ENCODE measurements at regions not wholly inside any gene's neighbourhood (a gene's known extent, or its start where the extent isn't known, plus 50 kb on each side); places are given as distances from the start of the nearest gene placed in this dataset.

- Histone ChIP-seq H3K4me3 (ENCODE audit: low read depth, low read length) (no peak overlapping the region), H3K27ac (ENCODE audit: low read depth) (no peak overlapping the region), H3K4me1 (ENCODE audit: insufficient read depth) (no peaks in the 10 kb centered on the region), H3K36me3 (ENCODE audit: insufficient read depth) (no peaks in the 10 kb centered on the region)
- DNase-seq (ENCODE audit: extremely low spot score): no peak
- WGBS: 95% methylated on average over 3 of the region's 3 CpGs
These were observed 526.3 kb upstream of the DAB2 start for GRCh38 chr5:39951070-39951469.

- Histone ChIP-seq H3K27ac (ENCODE audit: low read depth) (no peak overlapping the region), H3K4me1 (ENCODE audit: insufficient read depth) (no peaks in the 10 kb centered on the region), H3K36me3 (ENCODE audit: insufficient read depth) (no peaks in the 10 kb centered on the region), H3K4me3 (ENCODE audit: low read depth, low read length) (no peak overlapping the region)
- peak; percentile 11 for DNase-seq (ENCODE audit: extremely low spot score)
- 51% methylated on average over 2 of the region's 2 CpGs for WGBS
These were observed 524.2 kb upstream of the DAB2 start for GRCh38 chr5:39948867-39949468.

- Histone ChIP-seq H3K36me3 (ENCODE audit: insufficient read depth) (no peaks in the 10 kb centered on the region), H3K27ac (ENCODE audit: low read depth) (no peak overlapping the region), H3K4me1 (ENCODE audit: insufficient read depth) (no peaks in the 10 kb centered on the region), H3K4me3 (ENCODE audit: low read depth, low read length) (no peak overlapping the region)
- no peak for DNase-seq (ENCODE audit: extremely low spot score)
- WGBS: 93% methylated on average over 1 of the region's 1 CpG
These were observed 523.6 kb upstream of the DAB2 start for GRCh38 chr5:39948341-39948740.

- 77% methylated on average over 1 of the region's 1 CpG for WGBS
- no peak overlapping the region for H3K27ac ChIP-seq (ENCODE audit: low read depth)
- no peaks in the 10 kb centered on the region for H3K4me1 ChIP-seq (ENCODE audit: insufficient read depth)
- H3K36me3 ChIP-seq (ENCODE audit: insufficient read depth): no peaks in the 10 kb centered on the region
- H3K4me3 ChIP-seq (ENCODE audit: low read depth, low read length): no peak overlapping the region
- DNase-seq (ENCODE audit: extremely low spot score): no peak
These were observed 522.9 kb upstream of the DAB2 start for GRCh38 chr5:39947657-39948056.

- DNase-seq (ENCODE audit: extremely low spot score): no peak
- H3K36me3 ChIP-seq (ENCODE audit: insufficient read depth): no peaks in the 10 kb centered on the region
- no peak overlapping the region for H3K4me3 ChIP-seq (ENCODE audit: low read depth, low read length)
- WGBS: 92% methylated on average over 2 of the region's 2 CpGs
- H3K4me1 ChIP-seq (ENCODE audit: insufficient read depth): no peaks in the 10 kb centered on the region
- no peak overlapping the region for H3K27ac ChIP-seq (ENCODE audit: low read depth)
These were observed 521.7 kb upstream of the DAB2 start for GRCh38 chr5:39946356-39947045.

- 96% methylated on average over 1 of the region's 1 CpG for WGBS
- Histone ChIP-seq H3K4me1 (ENCODE audit: insufficient read depth) (no peaks in the 10 kb centered on the region), H3K27ac (ENCODE audit: low read depth) (no peak overlapping the region), H3K36me3 (ENCODE audit: insufficient read depth) (no peaks in the 10 kb centered on the region), H3K4me3 (ENCODE audit: low read depth, low read length) (no peak overlapping the region)
- DNase-seq (ENCODE audit: extremely low spot score): no peak
These were observed 521.1 kb upstream of the DAB2 start for GRCh38 chr5:39945870-39946269.

- no peak for DNase-seq (ENCODE audit: extremely low spot score)
- no peak overlapping the region for H3K4me3 ChIP-seq (ENCODE audit: low read depth, low read length)
- H3K36me3 ChIP-seq (ENCODE audit: insufficient read depth): no peaks in the 10 kb centered on the region
- no peak overlapping the region for H3K27ac ChIP-seq (ENCODE audit: low read depth)
- no peaks in the 10 kb centered on the region for H3K4me1 ChIP-seq (ENCODE audit: insufficient read depth)
- 96% methylated on average over 1 of the region's 1 CpG for WGBS
These were observed 519.0 kb upstream of the DAB2 start for GRCh38 chr5:39943811-39944210.

GRCh38 chr5:39942606-39943005, 517.8 kb upstream of the DAB2 start:
- 86% methylated on average over 1 of the region's 1 CpG for WGBS

GRCh38 chr5:39941416-39941815, 516.6 kb upstream of the DAB2 start:
- no peak for DNase-seq (ENCODE audit: extremely low spot score)
- WGBS: 67% methylated on average over 2 of the region's 2 CpGs
- H3K4me1 ChIP-seq (ENCODE audit: insufficient read depth): no peaks in the 10 kb centered on the region

More at GRCh38 chr5:39942606-39943005, 517.8 kb upstream of the DAB2 start:
- Histone ChIP-seq H3K36me3 (ENCODE audit: insufficient read depth) (no peaks in the 10 kb centered on the region), H3K27ac (ENCODE audit: low read depth) (no peak overlapping the region), H3K4me1 (ENCODE audit: insufficient read depth) (no peaks in the 10 kb centered on the region), H3K4me3 (ENCODE audit: low read depth, low read length) (no peak overlapping the region)
- DNase-seq (ENCODE audit: extremely low spot score): no peak

GRCh38 chr5:39934830-39935229, 510.1 kb upstream of the DAB2 start:
- no peak overlapping the region for H3K4me3 ChIP-seq (ENCODE audit: low read depth, low read length)
- no peaks in the 10 kb centered on the region for H3K4me1 ChIP-seq (ENCODE audit: insufficient read depth)
- WGBS: 99% methylated on average over 1 of the region's 1 CpG
- H3K36me3 ChIP-seq (ENCODE audit: insufficient read depth): no peaks in the 10 kb centered on the region
- H3K27ac ChIP-seq (ENCODE audit: low read depth): no peak overlapping the region
- DNase-seq (ENCODE audit: extremely low spot score): no peak

More at GRCh38 chr5:39941416-39941815, 516.6 kb upstream of the DAB2 start:
- Histone ChIP-seq H3K36me3 (ENCODE audit: insufficient read depth) (no peaks in the 10 kb centered on the region), H3K27ac (ENCODE audit: low read depth) (no peak overlapping the region), H3K4me3 (ENCODE audit: low read depth, low read length) (no peak overlapping the region)

- Histone ChIP-seq H3K4me1 (ENCODE audit: insufficient read depth) (no peaks in the 10 kb centered on the region), H3K36me3 (ENCODE audit: insufficient read depth) (no peaks in the 10 kb centered on the region), H3K27ac (ENCODE audit: low read depth) (no peak overlapping the region), H3K4me3 (ENCODE audit: low read depth, low read length) (no peak overlapping the region)
- 93% methylated on average over 1 of the region's 1 CpG for WGBS
- no peak for DNase-seq (ENCODE audit: extremely low spot score)
These were observed 508.3 kb upstream of the DAB2 start for GRCh38 chr5:39933061-39933460.

GRCh38 chr5:39928709-39929108, 503.9 kb upstream of the DAB2 start:
- H3K36me3 ChIP-seq (ENCODE audit: insufficient read depth): no peaks in the 10 kb centered on the region
- DNase-seq (ENCODE audit: extremely low spot score): no peak
- WGBS: 93% methylated on average over 6 of the region's 6 CpGs
- H3K4me3 ChIP-seq (ENCODE audit: low read depth, low read length): no peak overlapping the region
- no peak overlapping the region for H3K27ac ChIP-seq (ENCODE audit: low read depth)
- no peaks in the 10 kb centered on the region for H3K4me1 ChIP-seq (ENCODE audit: insufficient read depth)

- no peaks in the 10 kb centered on the region for H3K36me3 ChIP-seq (ENCODE audit: insufficient read depth)
- WGBS: 92% methylated on average over 1 of the region's 1 CpG
- H3K27ac ChIP-seq (ENCODE audit: low read depth): no peak overlapping the region
- H3K4me3 ChIP-seq (ENCODE audit: low read depth, low read length): no peak overlapping the region
- DNase-seq (ENCODE audit: extremely low spot score): no peak
- no peaks in the 10 kb centered on the region for H3K4me1 ChIP-seq (ENCODE audit: insufficient read depth)
These were observed 495.1 kb upstream of the DAB2 start for GRCh38 chr5:39919876-39920275.

GRCh38 chr5:39912906-39913305, 488.1 kb upstream of the DAB2 start:
- H3K4me1 ChIP-seq (ENCODE audit: insufficient read depth): no peaks in the 10 kb centered on the region
- H3K27ac ChIP-seq (ENCODE audit: low read depth): no peak overlapping the region
- no peaks in the 10 kb centered on the region for H3K36me3 ChIP-seq (ENCODE audit: insufficient read depth)
- DNase-seq (ENCODE audit: extremely low spot score): no peak
- no peak overlapping the region for H3K4me3 ChIP-seq (ENCODE audit: low read depth, low read length)
